ENCODE measurements at regions not wholly inside any gene's neighbourhood (a gene's known extent, or its start where the extent isn't known, plus 50 kb on each side); places are given as distances from the start of the nearest gene placed in this dataset.

DNA sequence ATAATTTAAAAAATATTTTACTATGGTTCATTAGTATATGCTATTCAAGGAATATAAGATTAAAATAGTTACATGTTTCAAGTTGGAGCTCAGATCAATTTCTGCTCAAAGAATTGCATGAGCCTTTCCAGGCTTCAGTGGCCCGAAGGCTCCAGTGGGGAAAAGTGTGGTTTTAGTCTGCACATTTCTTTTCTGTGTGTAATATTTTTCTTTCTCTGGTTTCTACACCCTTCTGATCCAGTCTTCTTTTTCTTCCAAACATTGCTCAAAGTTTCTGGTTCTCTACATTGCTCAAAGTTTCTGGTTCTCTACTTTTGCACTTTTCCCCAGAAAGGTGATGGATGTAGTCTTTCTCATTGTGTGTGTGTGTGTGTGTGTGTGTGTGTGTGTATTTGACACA lies 64.7 kb upstream of the OXGR1 start:
- TF ChIP-seq, protein P1, sequence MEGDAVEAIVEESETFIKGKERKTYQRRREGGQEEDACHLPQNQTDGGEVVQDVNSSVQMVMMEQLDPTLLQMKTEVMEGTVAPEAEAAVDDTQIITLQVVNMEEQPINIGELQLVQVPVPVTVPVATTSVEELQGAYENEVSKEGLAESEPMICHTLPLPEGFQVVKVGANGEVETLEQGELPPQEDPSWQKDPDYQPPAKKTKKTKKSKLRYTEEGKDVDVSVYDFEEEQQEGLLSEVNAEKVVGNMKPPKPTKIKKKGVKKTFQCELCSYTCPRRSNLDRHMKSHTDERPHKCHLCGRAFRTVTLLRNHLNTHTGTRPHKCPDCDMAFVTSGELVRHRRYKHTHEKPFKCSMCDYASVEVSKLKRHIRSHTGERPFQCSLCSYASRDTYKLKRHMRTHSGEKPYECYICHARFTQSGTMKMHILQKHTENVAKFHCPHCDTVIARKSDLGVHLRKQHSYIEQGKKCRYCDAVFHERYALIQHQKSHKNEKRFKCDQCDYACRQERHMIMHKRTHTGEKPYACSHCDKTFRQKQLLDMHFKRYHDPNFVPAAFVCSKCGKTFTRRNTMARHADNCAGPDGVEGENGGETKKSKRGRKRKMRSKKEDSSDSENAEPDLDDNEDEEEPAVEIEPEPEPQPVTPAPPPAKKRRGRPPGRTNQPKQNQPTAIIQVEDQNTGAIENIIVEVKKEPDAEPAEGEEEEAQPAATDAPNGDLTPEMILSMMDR (IDR thresholded peaks at IDR 0.05; ENCODE audit: low read length), result no peak
- TF ChIP-seq EZH2phosphoT487 (IDR thresholded peaks at IDR 0.05; ENCODE audit: low read length), result no peak

Data from MM.1S (cell line).